Lung (tissue), 11 donors: ENCODE measurements at regions not wholly inside any gene's neighbourhood (a gene's known extent, or its start where the extent isn't known, plus 50 kb on each side); places are given as distances from the start of the nearest gene placed in this dataset.

ENCODE experiments used
- ATAC-seq: fragments of 200-7000 bp; cut with Tn5 transposase; one replicate; pipeline ENCODE4 v1.9.1; 2020; ENCODE audit warnings: moderate number of reproducible peaks; ENCODE audit not compliant: insufficient read depth, low FRiP score
- DNase-seq, 3 donors: peaks; one replicate each; pipeline ENCODE4 v3.0.0-alpha.2; 2013 to 2017
- H3K27ac ChIP-seq, 2 donors: one replicate each; pipeline ENCODE4 v1.5.1; 2013; ENCODE audit warnings: mild to moderate bottlenecking in 2 of 2, moderate library complexity in 2 of 2, control low read depth in 1 of 2, inconsistent platforms in 1 of 2, low read depth in 1 of 2, low read length in 1 of 2
- H3K27me3 ChIP-seq, 3 donors: one replicate each; pipeline ENCODE4 v1.5.1; 2013; ENCODE audit warnings: low read length in 2 of 3; ENCODE audit not compliant: control insufficient read depth in 3 of 3, insufficient read depth in 3 of 3
- H3K36me3 ChIP-seq, 4 donors: one replicate each; pipeline ENCODE4 v1.5.1; 2013; ENCODE audit warnings: low read length in 4 of 4, mild to moderate bottlenecking in 1 of 4, moderate library complexity in 1 of 4; ENCODE audit not compliant: control insufficient read depth in 4 of 4, insufficient read depth in 4 of 4
- H3K4me1 ChIP-seq, 5 donors: one replicate each; pipeline ENCODE4 v1.5.1; 2013; ENCODE audit warnings: low read length in 5 of 5, mild to moderate bottlenecking in 2 of 5, moderate library complexity in 1 of 5; ENCODE audit not compliant: control insufficient read depth in 5 of 5, insufficient read depth in 5 of 5
- H3K4me3 ChIP-seq: one replicate; pipeline ENCODE4 v1.5.1; 2013; ENCODE audit warnings: mild to moderate bottlenecking, control low read depth, moderate library complexity
- H3K9ac ChIP-seq, 2 donors: one replicate each; pipeline ENCODE4 v1.5.1; 2013; ENCODE audit warnings: low read length in 2 of 2, control low read depth in 1 of 2; ENCODE audit not compliant: insufficient read depth in 1 of 2
- H3K9me3 ChIP-seq, 4 donors: one replicate each; pipeline ENCODE4 v1.5.1; 2013; ENCODE audit warnings: low read length in 3 of 4, mild to moderate bottlenecking in 1 of 4, moderate library complexity in 1 of 4; ENCODE audit not compliant: control insufficient read depth in 4 of 4, insufficient read depth in 3 of 4
- CTCF ChIP-seq: IDR thresholded peaks from 2 replicates; pipeline ENCODE4 v1.5.1; 2012; ENCODE audit warnings: mild to moderate bottlenecking; ENCODE audit errors: control extremely low read depth, extremely low read depth
- WGBS, 2 donors: extraction: QIAGEN DNeasy Blood & Tissue Kit; methylation state at CpG; one replicate each; pipeline ENCODE4 v1.1.7; 2013; 5-methylcytosine and 5-hydroxymethylcytosine counted together
- donor health status: control.
- donor health status: control.
- donor health status: Bipolar disorder and iron deficiency.
- donor health status: healthy.
- donor health status: DM: yes; HTN: yes; CAD: no.

- Histone ChIP-seq H3K27ac (no peak overlapping the region), H3K36me3 (no peaks in the 10 kb centered on the region), H3K4me3 (no peak overlapping the region), H3K9me3 (no peaks in the 10 kb centered on the region), H3K27me3 (no peaks in the 10 kb centered on the region), H3K9ac (no peak overlapping the region), H3K4me1 (peaks cover 0 to 2% (median 0%) of the 10 kb centered on the region in 5 donors)
- no peak for ATAC-seq
- WGBS, 2 donors: 86 to 87% methylated on average over 6 of the region's 6 CpGs
- no peak for TF ChIP-seq CTCF
- DNase-seq: no peak
These were observed 69.3 kb upstream of the NEDD4L start for GRCh38 chr18:57974585-57975265.

- DNase-seq: no peak
- Histone ChIP-seq H3K9ac (no peak overlapping the region), H3K27me3 (no peaks in the 10 kb centered on the region), H3K4me1 (peaks cover 0 to 2% (median 0%) of the 10 kb centered on the region in 5 donors), H3K27ac (no peak overlapping the region), H3K36me3 (no peaks in the 10 kb centered on the region), H3K4me3 (no peak overlapping the region), H3K9me3 (no peaks in the 10 kb centered on the region)
- 94% methylated on average over 7 of the region's 7 CpGs for WGBS, 2 donors
- no peak for ATAC-seq
- no peak for TF ChIP-seq CTCF
These were observed 70.1 kb upstream of the NEDD4L start for GRCh38 chr18:57973889-57974288.

- no peak overlapping the region for H3K27ac ChIP-seq
- DNase-seq: no peak
- H3K27me3 ChIP-seq: no peaks in the 10 kb centered on the region
- ATAC-seq: no peak
- H3K4me1 ChIP-seq: no peaks in the 10 kb centered on the region
- H3K9ac ChIP-seq: no peak overlapping the region
- WGBS, 2 donors: 87 to 90% methylated on average over 12 of the region's 12 CpGs
- TF ChIP-seq CTCF: no peak
- H3K4me3 ChIP-seq: no peak overlapping the region
- H3K9me3 ChIP-seq: no peaks in the 10 kb centered on the region
- no peaks in the 10 kb centered on the region for H3K36me3 ChIP-seq
These were observed 73.5 kb upstream of the NEDD4L start for GRCh38 chr18:57970356-57971095.
